ENCODE measurements at regions not wholly inside any gene's neighbourhood (a gene's known extent, or its start where the extent isn't known, plus 50 kb on each side); places are given as distances from the start of the nearest gene placed in this dataset.
"Not testable (repeated sequence)": the region's sequence is repeated elsewhere in the genome, so short reads cannot be mapped to it uniquely, and the experiment has no call there.

DNA sequence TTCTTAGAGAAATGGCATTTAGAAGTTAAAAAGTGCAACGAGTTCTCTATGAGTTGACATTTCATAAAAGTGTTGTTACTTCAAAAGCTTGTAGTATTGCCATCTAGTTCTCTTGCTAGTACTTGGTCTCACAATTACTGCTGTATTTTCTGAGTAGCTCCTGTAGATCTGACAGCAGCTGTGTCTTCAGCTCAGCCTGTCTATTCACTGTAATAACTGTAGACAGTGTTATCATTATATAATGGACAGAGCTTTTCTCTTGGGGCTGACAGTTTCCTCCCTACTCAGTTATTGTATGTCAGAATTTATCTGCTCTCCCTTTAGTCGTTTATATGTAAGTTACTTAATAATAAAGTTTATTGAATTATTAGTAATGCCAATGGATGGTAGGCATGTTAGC, 388.7 kb upstream of the VSTM2A start:
- no peak for DNase-seq

DNA sequence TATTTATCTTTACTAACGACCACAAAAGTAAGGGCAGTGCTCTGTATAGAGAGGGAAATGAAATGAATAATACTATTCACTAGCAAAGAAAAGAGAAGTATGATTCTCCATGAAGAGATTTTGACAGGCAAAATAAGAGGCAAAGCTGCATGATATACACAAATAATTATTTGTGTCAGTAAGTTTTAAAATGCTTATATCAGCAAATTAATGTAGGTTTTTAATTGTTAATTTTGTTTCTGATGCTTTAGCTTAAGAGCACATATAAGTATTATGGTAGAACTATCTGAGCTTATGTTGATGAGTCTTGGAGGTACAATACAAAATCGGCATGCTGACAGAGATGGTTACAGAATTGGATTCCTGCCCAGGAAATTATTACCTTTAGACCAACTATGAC, 383.1 kb upstream of the VSTM2A start:
- DNase-seq, result no peak

DNA sequence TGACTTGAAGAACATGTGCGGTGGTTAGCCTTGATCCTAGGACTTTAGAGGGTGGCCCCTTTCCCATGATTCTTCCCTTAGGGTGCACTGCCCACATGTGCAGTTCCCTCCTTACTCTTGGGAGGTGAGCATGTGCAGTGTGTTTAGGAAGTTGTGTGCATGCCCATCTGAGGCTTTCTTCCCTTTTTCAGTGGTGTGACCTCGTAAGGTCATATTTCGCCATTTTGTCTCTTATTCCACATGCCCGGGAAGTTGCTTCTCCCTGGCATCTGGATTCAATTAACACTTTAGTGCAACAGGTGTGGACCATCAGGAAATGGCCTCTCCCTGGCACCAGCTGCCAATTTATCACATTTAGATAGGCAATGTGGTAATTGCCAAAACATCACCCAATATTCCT, 380.6 kb upstream of the VSTM2A start:
- DNase-seq, result no peak

DNA sequence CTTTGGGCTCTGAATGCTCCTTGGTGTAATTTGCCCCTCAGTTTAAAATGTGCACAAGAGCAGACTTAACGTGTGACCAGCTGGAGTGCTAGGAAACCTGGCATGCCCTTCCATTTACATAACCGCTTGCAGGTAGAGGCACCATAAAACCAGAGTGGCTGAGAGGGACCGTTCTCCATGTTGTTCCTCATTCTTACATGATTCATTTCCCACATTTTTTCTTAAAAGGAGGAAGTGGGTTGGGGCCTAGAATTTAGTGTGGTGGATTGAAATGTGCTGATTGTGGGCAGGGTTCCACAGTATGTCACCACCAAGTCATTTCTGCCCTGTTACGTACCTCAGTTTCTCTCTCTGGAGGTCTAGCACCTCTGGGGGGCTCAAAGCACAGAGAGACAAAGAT, 375.8 kb upstream of the VSTM2A start:
- DNase-seq, result no peak

DNA sequence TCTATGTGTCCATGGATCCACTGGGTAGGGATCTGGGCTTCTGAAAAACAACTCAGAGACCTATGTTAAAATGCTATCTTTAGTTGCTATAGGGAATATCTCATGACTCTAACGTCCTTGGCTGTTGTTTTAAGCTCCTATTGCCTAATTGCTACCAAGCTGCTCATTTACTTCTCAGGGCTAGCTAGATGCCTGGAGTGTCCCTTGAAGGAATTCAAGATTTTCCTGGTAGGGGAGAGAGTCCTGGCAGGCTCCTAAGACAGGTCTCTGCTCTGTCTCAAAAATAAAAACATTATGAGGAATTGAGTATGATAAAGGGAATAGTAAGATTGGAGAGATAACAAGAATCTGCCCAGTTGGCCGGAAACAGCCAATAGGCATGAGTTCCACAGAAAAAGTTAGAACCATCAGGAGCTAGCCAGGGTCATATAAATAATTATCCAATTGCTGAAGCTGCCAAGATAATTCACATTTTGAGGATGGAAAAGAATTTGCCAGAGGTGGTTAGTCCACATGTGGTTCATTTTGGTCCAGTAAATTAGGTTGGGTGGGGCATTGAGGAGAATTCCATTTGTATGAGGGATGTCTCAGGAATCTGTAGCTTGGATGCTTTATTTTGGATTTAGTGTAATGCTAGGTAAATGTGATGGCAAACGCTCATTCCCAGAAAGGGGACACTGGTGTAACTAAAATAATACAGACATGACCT, 362.7 kb upstream of the VSTM2A start:
- DNase-seq, result no peak

DNA sequence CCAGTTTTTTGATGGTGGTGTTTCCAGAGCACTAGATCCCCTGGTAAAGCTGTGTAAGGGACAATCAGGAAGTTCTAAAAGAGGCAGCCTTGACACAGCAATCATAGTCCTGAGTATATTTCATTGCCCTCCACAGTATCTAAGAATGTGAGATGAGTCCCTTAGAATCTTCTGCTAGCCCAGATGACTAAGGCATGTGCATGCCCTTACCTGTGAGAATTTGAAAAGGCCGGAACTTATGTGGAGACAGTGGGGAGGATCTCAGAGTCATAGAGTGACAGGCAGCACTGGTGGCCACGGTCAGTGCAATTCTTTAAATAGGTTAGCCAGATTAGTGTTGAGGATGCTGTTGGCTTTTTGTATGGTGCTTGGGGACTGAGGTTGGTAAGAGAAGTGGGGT, 361.4 kb upstream of the VSTM2A start:
- no peak for DNase-seq

DNA sequence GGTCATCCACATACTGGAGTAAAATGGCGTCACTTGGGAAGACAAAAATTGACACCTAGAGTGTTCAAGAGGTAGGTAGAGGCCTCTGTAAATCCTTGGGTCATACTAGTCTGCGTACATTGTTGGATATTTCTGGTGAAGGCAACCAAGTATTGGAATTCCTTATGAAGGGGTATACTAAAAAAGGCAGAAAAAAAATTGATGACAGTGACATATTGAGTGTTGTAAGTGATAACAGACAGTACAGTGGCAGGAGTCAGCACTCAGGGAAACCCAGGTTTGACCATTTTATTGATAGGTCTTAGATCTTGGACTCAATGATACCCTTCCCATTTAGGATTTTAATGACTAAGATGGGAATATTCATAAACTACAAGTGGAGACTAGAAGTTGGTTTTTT, 359.1 kb upstream of the VSTM2A start:
- no peak for DNase-seq

DNA sequence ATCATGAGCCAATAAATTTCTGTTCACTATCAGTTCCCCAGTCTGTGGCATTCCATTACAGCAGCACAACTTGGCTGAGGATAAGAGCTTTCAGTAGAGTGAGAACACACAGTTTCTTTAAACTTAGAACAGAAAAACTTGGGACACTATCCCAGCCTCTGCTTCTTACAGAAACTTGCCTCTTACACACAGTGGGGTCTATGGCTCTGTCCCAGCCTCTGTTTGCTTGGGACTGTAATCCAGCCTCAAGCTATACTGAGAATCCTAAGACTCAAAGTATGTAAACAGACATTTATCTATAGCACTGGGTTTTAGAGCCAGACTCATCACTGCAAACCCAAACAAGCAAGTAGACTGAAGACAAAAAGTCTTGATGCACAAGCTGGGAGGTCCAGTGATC, 355.8 kb upstream of the VSTM2A start:
- DNase-seq, result no peak

DNA sequence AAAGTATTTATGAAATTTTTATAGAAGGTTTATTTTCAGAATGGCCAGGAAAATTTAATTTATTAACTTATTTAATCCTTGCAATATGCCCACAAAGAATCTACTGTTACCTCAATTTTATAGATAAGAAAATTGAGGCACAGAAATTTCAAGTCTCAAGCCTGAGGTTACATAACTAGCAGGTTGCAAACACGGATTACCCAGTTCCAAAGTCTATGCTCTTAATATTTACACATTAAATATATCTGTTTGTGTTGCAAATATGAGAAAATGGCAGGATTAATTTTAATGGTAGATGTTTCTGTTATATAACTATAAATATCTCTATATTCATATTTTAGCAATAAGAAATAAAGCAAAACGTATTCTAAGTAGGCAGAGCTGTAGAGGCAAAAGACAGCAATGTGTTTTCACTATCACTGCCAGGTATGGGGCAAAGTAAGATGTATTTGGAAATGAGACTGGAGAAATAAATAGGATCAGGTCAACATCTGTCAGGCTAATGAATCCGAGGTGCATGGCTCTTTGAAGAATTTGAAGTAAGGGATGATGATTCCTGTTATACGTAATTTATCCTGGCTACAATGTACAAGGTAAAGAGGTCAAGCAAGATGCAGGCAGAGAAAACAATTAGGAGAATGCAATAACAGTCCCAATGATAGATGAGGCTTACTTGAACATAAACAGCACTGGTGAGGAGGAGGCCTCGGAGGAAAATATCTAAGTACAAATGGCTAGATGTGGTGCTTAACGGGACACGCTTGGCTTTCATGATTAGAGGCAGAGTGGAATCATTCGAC, 354.1 kb upstream of the VSTM2A start:
- DNase-seq, result no peak

DNA sequence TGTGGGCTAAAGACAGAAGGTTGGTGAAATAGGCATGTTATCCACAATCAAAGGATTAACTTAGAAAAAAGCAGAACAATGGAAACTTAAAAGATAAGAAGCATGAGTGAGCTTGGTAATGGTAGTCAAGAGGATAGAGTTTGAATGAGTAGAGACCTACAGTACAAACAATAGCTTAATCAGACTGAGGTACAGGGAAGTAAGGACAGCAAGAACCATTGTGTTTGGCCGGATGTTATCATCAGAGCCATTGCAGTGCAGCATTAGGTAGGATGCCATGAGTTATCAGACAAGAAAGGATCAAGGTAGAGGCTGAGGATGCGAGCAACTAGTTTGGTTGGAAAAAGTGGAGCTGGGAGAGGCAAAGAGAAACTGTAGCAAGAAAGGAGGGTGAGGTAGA, 353.3 kb upstream of the VSTM2A start:
- DNase-seq, result no peak

DNA sequence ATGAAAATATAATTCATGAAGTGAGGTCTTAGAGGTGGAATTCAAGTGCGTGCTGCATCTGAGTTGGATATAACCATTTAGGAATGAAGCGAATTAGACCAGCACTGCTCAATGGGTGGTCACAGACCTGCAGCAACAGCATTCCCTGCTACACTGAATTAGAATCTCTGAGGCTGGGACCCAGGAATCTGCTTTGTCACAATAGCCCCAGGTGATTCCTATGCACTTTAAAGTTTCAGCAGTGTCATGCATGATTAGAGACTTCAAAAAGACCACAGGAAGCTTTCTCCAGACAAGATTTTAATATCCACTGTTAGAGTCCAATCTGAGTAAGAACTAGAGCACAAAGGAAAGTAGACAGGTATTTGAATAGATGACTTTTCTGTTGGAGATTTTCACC, 352.8 kb upstream of the VSTM2A start:
- DNase-seq, result no peak

DNA sequence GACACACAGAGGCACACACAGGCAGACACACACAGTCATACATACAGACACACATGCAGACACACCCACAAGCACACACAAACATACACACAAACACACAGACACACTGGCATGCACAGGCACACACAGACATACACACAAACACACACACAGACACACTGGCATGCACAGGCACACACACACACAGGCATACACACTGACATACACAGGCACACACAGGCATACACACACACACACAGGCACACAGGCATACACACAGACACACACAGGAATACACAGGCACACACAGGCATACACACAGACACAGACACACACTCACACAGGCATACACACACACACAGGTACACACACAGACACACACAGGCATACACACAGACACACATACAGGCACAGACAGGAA, 340.7 kb upstream of the VSTM2A start:
- no peak for DNase-seq

DNA sequence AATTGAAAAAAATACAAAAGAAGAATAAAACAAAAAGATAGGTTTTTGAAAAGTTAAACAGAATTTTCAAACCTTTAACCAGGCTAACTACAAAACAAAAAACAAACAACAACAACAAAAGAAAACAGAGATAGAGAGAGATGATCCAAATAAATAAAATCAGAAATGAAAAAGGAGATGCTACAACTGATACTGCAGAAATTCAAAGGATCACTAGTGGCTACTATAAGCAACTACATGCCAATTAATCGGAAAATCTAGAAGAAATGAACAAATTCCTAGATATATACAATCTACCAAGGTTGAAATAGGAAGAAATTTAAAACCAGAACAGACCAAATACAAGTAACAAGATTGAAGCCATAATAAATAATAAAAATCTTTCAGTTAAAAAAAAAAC, 326.8 kb upstream of the VSTM2A start:
- DNase-seq, result no peak

DNA sequence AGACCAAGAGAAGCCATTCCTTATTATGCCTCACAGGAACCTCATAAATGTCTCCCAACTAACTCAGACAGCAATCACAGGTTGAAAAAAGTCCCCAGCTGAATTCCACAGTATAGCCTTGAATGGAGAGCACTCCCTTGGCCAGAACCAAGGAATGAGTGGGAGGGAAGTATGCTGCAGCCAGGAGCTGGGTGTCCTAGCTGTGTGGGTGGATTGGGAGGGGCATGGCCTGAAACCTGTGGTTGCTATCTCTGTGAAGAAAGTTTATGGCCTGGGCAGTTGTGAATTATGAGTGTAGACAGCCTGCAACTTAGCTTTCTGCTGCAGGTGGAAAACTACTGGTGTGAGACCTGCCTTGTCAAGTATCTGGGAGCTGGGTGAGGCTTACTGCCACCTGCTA, 316.1 kb upstream of the VSTM2A start:
- DNase-seq, result not testable (repeated sequence)

DNA sequence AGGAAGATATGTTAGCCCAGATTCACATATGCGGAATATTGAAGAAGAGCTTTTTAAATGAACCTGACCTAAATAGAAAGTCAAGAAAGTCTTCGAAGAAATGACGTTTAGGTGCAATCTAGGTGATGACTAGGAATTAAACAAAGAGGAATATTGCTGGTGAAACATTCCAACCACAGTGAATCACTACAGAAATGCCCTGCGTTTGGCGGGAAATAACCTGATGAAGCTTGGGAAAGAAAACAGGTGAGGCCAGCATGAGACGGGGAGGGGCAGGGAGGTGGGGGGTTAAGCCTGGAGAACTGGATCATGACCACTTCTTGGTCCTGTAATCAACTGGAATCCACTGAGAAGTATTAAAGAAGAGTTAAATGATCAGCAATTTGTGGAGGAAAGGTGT, 299.4 kb upstream of the VSTM2A start:
- no peak for DNase-seq

DNA sequence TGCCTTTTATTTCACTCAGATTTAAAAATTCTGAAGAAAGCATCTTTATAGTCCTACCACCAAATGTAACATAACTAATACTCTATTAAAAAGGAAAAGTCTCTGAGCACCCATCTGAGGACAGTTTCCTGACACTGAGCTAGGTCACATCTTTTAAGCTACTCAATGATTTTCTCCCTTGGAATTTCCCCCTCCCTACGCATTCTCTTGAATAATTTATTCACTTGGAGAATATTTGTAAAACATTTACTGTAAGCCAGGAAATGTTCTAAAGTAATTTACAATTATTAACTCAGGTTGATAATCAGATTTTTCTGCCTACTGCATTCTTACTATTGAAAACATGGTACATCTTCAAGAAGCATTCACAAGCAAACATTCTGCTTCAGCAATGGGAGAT, 297.2 kb upstream of the VSTM2A start:
- DNase-seq, result no peak

DNA sequence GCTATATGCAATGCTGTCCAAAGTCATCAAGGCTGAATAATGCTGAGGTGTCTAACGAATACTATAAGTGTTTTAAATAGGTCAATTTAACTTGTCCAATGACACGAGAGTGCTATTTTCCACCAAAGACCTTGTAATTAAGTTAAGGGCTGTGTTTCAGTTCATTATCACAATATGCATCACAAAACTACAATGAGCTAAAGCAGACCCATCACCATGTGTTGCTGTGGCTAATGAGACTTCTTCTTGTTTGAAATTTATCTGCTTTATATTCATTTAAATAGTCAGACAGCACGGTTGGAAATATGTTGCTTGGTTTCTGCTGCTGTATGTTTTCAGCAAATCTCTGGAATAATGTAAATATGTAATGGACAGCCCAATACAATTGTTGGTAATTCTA, 292.5 kb upstream of the VSTM2A start:
- DNase-seq, result no peak

DNA sequence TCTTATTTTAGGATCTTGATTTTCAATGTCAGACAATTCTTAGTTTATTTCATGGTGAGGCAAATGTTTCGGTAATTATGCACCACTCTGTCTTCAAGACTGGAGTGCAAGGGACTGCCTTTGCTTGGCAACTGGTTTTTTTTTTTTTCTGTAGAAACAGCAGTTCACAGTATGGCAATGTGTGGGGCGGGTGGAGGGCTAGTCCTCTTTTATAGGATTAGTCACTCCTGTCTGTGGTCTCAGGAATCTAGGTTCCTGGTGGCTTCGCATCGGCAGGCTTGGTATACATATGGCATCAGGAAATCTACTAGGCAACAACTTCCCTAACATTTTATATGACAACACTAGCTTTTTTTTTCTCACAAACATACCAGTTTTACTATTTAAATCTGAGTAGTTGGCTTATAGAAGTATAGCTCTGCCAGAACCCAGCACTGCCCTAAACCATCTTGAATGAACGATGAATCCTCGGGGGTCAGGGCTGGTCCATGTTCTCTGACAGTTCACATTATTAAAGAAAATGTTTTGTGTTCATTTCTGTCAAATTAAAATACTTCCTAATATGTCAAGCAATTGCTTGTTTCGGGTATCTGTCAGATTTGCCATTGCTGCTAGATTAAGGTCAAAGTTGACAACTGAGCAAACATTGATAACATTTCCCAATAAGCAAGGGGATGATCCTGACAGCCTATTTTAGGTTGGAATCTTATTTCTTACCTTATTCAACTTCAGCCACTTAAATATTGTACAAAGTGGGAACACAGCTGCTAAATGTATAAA, 289.7 kb upstream of the VSTM2A start:
- DNase-seq, result no peak

DNA sequence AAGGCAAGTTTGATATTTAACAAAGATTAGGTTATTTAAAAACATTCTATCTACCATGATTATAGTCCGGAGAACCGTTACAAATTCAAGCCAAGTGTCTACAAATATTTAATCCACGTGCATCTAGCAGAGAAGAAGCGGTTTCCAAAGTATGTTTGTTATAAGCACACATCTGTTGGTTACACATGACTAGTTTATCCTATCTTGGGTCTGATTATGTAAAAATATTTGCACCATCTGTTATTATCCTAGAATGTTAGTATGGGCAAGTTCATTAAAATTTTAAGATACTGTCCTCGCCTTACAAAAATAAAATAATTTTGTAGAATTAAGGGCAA, 289.2 kb upstream of the VSTM2A start:
- no peak for DNase-seq

DNA sequence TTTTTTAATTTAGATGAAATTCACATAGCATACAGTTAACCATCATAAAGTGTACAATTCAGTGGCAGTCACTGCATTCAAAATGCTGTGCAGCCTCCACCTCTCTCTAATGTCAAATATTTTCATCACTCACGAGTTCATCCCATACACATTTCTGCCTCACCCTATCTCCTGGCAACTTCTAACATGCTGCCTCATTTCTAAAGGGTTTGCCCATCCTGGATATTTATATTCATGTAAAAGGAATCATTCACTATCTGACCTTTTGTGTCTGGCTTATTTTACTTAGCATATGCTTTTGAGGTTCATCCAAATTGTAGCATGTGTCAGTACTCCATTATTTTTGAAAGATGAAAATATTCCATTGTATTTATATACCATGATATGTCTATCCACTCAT, 286.9 kb upstream of the VSTM2A start:
- DNase-seq, result no peak

DNA sequence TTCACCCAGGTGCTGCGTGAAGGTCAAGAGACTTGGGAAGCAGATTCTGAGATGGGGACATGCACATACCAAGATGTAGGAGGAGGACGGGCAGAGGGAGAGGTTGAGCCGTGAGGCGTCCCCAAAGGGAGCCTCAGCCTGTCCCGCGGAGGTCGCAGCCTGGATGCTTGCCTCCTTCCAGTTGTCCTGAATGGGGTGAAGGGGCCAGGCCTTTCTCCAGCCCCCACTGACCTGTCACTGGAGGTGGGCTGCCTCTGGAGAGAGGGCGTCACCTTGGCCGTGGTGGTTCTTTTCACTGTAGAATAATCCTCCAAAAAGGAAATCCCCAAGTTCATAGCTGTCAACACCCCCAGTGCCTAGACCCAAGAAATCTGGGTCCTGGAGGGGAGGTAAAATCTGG, 283.0 kb upstream of the VSTM2A start:
- no peak for DNase-seq

DNA sequence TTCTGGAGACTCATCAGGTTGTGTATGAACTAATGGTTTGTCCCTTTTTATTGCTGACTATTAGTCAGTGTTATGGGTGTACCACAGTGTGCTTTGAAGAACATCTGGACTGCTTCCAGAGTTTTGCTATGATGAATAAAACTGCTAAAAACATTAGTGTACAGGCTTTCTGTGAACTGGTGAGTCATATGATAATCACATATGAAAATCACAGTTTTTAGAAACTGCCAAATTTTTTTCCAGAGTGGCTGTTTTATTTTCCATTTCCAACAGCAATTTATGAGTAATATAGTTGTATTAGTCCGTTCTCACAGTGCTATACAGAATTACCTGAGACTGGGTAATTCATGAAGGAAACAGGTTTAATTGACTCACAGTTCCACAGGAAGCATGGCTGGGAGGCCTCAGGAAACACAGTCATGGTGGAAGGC, 281.2 kb upstream of the VSTM2A start:
- no peak for DNase-seq

DNA sequence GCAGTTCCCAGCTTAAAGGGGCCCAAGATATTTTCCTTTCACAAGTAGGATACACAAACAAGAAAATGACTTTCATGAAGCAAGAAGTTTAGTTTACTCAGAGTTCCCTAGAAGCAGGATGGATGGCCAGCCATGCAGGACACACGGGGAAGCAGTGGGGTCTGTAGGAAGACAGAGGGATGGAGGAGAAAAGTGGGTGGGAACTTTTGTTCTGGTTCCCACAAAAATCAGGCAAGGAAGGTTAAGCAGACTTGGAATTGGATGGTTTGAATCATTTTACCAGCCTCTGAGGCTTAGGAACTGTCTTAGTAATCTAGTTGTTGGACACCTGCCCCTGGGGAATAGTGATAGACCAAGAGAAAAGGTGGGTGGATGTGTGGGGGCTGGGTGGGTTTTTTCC, 263.3 kb upstream of the VSTM2A start:
- DNase-seq, result no peak

All from CD4-positive, alpha-beta T cell treated with Interleukin-17A for 4 hours (primary cell).